Left lung (tissue), 4 donors: ENCODE measurements at regions not wholly inside any gene's neighbourhood (a gene's known extent, or its start where the extent isn't known, plus 50 kb on each side); places are given as distances from the start of the nearest gene placed in this dataset.
A peak's percentile ranks its signal among the peaks of the same experiment; 100 is the strongest.

Source experiments
- ATAC-seq: fragments of 200-7000 bp; cut with Tn5 transposase; one replicate; pipeline ENCODE4 v1.9.1; 2020; ENCODE audit warnings: moderate library complexity
- DNase-seq, 4 donors: peaks; one replicate each; pipeline ENCODE4 v3.0.0-alpha.2; 2013 to 2020
- H3K27ac ChIP-seq, 2 donors: fragments of 200-600 bp; sonication (generic) in 1 of 2; one replicate each; pipeline versions ENCODE4 v1.5.0 to v1.8.0; 2020 to 2021
- H3K27me3 ChIP-seq, 2 donors: fragments of 200-600 bp; sonication (generic) in 1 of 2; one replicate each; pipeline versions ENCODE4 v1.5.0 to v1.8.0; 2020 to 2021
- H3K36me3 ChIP-seq, 2 donors: fragments of 200-600 bp; sonication (generic) in 1 of 2; one replicate each; pipeline versions ENCODE4 v1.5.0 to v1.8.0; 2020 to 2021
- H3K4me1 ChIP-seq, 2 donors: fragments of 200-600 bp; one replicate each; pipeline ENCODE4 v1.8.0; 2021
- H3K4me3 ChIP-seq, 2 donors: fragments of 200-600 bp; sonication (generic) in 1 of 2; one replicate each; pipeline versions ENCODE4 v1.5.0 to v1.8.0; 2020 to 2021; ENCODE audit warnings: mild to moderate bottlenecking in 1 of 2
- H3K9me3 ChIP-seq, 2 donors: fragments of 200-600 bp; sonication (generic) in 1 of 2; one replicate each; pipeline versions ENCODE4 v1.5.0 to v1.8.0; 2020 to 2021
- intact Hi-C, 2 donors: fragments of 100-400 bp; cut with DNase I; formaldehyde crosslinking; loops; one replicate each; pipeline versions ENCODE4 v1.11.2 to v1.14.2; 2022
- TF ChIP-seq, protein P1 (sequence below), 2 donors: fragments of 200-600 bp; sonication (generic) in 1 of 2; IDR thresholded peaks; one replicate each; pipeline versions ENCODE4 v1.5.0 to v1.8.0; 2021; ENCODE audit warnings: antibody characterized with exemption in 2 of 2
- donor health status: DM: no; HTN: yes; CAD: no.
- donor health status: DM: no; HTN: no; CAD: no.

DNA sequence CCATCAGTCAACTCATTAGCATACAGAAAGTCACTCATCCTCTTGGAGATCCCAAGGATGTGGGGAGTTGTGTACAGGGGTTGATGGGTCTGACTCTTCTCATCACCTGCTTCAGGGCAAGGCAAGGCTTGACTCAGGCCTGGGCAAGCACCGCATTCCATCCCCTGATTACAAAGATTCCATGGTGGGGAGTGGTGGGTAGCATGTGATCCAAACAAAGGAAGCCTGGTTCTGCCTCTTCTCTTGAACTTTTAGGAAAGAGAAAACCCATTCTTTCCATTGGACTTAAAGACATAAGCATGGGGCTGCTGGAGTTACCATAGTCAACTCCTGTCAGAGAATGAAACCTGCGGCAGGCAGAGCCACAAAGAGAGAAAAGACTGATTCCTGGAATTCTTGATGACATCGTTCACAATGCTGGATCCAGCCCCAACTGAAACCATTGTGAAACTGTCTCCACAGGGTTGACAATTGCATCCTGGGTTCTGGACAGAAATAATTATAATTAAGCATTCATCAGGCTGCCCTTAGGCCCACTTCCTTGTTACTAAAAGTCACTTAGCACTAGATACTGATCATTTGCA is 235.8 kb upstream of the KCNG1 start:
- TF ChIP-seq, protein P1, sequence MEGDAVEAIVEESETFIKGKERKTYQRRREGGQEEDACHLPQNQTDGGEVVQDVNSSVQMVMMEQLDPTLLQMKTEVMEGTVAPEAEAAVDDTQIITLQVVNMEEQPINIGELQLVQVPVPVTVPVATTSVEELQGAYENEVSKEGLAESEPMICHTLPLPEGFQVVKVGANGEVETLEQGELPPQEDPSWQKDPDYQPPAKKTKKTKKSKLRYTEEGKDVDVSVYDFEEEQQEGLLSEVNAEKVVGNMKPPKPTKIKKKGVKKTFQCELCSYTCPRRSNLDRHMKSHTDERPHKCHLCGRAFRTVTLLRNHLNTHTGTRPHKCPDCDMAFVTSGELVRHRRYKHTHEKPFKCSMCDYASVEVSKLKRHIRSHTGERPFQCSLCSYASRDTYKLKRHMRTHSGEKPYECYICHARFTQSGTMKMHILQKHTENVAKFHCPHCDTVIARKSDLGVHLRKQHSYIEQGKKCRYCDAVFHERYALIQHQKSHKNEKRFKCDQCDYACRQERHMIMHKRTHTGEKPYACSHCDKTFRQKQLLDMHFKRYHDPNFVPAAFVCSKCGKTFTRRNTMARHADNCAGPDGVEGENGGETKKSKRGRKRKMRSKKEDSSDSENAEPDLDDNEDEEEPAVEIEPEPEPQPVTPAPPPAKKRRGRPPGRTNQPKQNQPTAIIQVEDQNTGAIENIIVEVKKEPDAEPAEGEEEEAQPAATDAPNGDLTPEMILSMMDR (IDR thresholded peaks at IDR 0.05) = no peak
- peaks cover 0 to 11% of the 10 kb centered on the region in 2 donors for H3K27me3 ChIP-seq
- H3K4me3 ChIP-seq = no peak overlapping the region
- no peaks in the 10 kb centered on the region for H3K4me1 ChIP-seq
- no peak overlapping the region for H3K27ac ChIP-seq
- DNase-seq (no peak), ATAC-seq (no peak)
- intact Hi-C loops = no loop called here
- no peaks in the 10 kb centered on the region for H3K36me3 ChIP-seq
- H3K9me3 ChIP-seq = no peaks in the 10 kb centered on the region

DNA sequence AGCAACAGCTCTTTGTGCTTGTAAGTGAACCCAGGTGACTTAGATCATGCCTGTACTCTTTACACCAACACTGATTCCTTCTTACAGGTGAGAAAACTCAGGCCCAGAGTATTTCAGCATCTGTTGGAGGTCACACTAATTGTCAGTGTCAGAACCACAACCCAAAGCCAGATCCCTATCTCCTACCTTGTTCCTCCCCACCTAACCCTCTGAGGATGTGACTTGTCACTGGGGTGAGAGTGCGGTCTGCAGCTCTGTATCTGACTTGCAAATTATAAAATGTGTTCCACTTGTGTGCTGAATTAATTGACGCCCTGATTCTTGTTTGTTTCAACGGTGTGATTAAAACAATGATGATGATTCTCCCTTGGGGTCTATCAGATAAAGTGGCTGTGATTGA is 232.5 kb upstream of the KCNG1 start:
- H3K27me3 ChIP-seq = peaks cover 0 to 11% of the 10 kb centered on the region in 2 donors
- intact Hi-C loops = no loop called here
- H3K36me3 ChIP-seq = no peaks in the 10 kb centered on the region
- H3K9me3 ChIP-seq = no peaks in the 10 kb centered on the region
- DNase-seq (no peak), ATAC-seq (no peak)
- H3K27ac ChIP-seq = no peak overlapping the region
- H3K4me3 ChIP-seq = no peak overlapping the region
- H3K4me1 ChIP-seq = no peaks in the 10 kb centered on the region
- TF ChIP-seq, protein P1 (IDR thresholded peaks at IDR 0.05) = no peak

DNA sequence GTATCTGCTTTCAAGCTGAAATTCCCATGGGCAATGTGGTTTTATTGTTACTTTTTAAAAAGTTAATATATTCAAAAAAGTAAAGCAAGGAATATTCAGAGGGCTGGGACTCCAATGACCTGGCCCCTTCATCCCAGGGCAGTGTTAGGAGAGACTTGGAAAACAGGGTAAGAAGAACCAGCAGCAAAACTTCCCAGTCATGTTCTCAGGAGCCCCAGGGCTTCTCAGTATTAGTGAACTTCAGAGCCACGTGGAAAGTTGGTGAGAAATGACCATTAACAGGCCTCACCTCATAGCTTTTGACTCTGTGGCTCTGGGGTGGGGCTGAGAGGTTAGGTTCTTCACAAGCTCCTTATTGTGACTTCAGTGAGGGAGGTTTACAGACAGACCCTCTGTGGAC is 230.4 kb upstream of the KCNG1 start:
- H3K27ac ChIP-seq = no peak overlapping the region
- peaks cover 0 to 16% of the 10 kb centered on the region in 2 donors for H3K27me3 ChIP-seq
- no peaks in the 10 kb centered on the region for H3K4me1 ChIP-seq
- no peaks in the 10 kb centered on the region for H3K9me3 ChIP-seq
- ATAC-seq = no peak
- no peak overlapping the region for H3K4me3 ChIP-seq
- DNase-seq = no peak
- intact Hi-C loops = no loop called here
- TF ChIP-seq, protein P1 (IDR thresholded peaks at IDR 0.05) = no peak
- H3K36me3 ChIP-seq = no peaks in the 10 kb centered on the region

DNA sequence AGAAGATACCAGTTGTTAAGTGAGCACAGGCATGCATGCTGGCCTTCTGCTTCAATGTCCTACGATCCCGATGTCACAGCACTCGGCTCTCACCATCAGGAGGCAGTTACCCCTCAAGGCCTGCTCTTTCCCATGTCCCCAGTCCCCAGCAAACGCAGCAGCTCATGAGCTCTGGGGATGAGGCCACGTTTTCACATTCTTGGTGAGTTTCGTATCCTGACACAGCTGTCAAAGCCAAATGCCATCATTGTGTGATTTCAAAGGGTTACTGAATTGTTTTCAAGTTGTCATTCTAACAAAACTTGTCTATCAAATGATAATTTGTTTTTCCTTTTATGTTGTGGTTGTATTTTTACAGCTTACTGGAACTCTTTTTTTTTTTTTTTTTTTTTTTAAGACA is 226.9 kb upstream of the KCNG1 start:
- no peak for ATAC-seq
- Histone ChIP-seq H3K4me3 (no peak overlapping the region), H3K27ac (no peak overlapping the region), H3K27me3 (peaks cover 0 to 17% of the 10 kb centered on the region in 2 donors), H3K36me3 (no peaks in the 10 kb centered on the region), H3K9me3 (no peaks in the 10 kb centered on the region), H3K4me1 (no peaks in the 10 kb centered on the region)
- no peak for DNase-seq
- intact Hi-C loops = no loop called here
- TF ChIP-seq, protein P1 (IDR thresholded peaks at IDR 0.05) = no peak

DNA sequence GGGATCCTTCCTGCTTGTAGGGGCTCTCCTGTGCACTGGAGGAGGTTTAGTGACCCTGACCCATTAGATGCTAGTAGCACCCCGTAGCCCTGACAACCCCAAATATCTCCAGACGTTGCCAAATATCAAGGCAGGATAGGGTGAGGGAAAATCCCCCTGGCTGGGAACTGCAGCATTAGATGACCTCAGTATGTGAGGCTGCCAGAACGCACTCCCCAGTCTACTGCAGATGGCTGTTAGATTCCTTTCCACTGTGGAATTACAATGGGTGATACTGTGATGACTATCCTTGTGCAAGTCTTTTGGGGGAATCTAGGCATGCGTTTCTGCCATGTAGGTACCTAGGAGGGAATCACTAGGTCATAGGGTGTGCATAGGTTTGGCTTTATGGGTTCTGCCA is 226.3 kb upstream of the KCNG1 start:
- TF ChIP-seq, protein P1 (IDR thresholded peaks at IDR 0.05) = no peak
- Histone ChIP-seq H3K36me3 (no peaks in the 10 kb centered on the region), H3K4me3 (no peak overlapping the region), H3K27me3 (peaks cover 0 to 15% of the 10 kb centered on the region in 2 donors), H3K4me1 (no peaks in the 10 kb centered on the region), H3K27ac (no peak overlapping the region), H3K9me3 (no peaks in the 10 kb centered on the region)
- intact Hi-C loops = no loop called here
- ATAC-seq (no peak), DNase-seq (peak in 1 of 4 donors; percentile 20)
